HCT116 (cell line): ENCODE measurements at regions not wholly inside any gene's neighbourhood (a gene's known extent, or its start where the extent isn't known, plus 50 kb on each side); places are given as distances from the start of the nearest gene placed in this dataset.

ENCODE experiments used
- ELF1 ChIP-seq: IDR thresholded peaks from 2 replicates; pipeline ENCODE4 v1.6.1; 2012; ENCODE audit warnings: low read depth, borderline replicate concordance
- MAX ChIP-seq: IDR thresholded peaks from 2 replicates; pipeline ENCODE4 v1.6.1; 2012
- POLR2A ChIP-seq: IDR thresholded peaks from 2 replicates; pipeline ENCODE4 v1.7.0; 2011; ENCODE audit warnings: borderline replicate concordance; ENCODE audit not compliant: insufficient read depth, insufficient read length; ENCODE audit errors: extremely low read depth
- TCF7L2 ChIP-seq: IDR thresholded peaks from 2 replicates; pipeline ENCODE4 v1.7.0; 2011; ENCODE audit warnings: borderline replicate concordance, inconsistent platforms; ENCODE audit not compliant: insufficient read depth, insufficient read length; ENCODE audit errors: extremely low read depth
- TF ChIP-seq, protein P1 (sequence below), 3 experiments: fragments of 200-600 bp in 1 of 3; sonication (generic) in 1 of 3; IDR thresholded peaks in 2 of 3; conservative IDR thresholded peaks in 1 of 3; 2 replicates each; pipeline ENCODE4 v1.5.1; 2012 to 2017; ENCODE audit warnings: low read depth in 2 of 3, low read length in 2 of 3, antibody characterized with exemption in 1 of 3, borderline replicate concordance in 1 of 3, control low read depth in 1 of 3, mild to moderate bottlenecking in 1 of 3, mixed read lengths in 1 of 3, mixed run types in 1 of 3, moderate library complexity in 1 of 3; ENCODE audit not compliant: insufficient read depth in 1 of 3
- TF ChIP-seq, protein P2 (sequence below): IDR thresholded peaks from 2 replicates; pipeline ENCODE4 v1.6.1; 2012; ENCODE audit warnings: low read depth

GRCh38 chr3:73697020-73697419 is 72.3 kb upstream of the PDZRN3 start:
- TF ChIP-seq POLR2A (no peak), MAX (no peak), ELF1 (no peak), TCF7L2 (no peak)
- TF ChIP-seq, protein P1, sequence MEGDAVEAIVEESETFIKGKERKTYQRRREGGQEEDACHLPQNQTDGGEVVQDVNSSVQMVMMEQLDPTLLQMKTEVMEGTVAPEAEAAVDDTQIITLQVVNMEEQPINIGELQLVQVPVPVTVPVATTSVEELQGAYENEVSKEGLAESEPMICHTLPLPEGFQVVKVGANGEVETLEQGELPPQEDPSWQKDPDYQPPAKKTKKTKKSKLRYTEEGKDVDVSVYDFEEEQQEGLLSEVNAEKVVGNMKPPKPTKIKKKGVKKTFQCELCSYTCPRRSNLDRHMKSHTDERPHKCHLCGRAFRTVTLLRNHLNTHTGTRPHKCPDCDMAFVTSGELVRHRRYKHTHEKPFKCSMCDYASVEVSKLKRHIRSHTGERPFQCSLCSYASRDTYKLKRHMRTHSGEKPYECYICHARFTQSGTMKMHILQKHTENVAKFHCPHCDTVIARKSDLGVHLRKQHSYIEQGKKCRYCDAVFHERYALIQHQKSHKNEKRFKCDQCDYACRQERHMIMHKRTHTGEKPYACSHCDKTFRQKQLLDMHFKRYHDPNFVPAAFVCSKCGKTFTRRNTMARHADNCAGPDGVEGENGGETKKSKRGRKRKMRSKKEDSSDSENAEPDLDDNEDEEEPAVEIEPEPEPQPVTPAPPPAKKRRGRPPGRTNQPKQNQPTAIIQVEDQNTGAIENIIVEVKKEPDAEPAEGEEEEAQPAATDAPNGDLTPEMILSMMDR (IDR thresholded peaks at IDR 0.05 in 2 of 3, conservative IDR thresholded peaks at IDR 0.05 in 1 of 3; ENCODE audit: borderline replicate concordance in 1 of 3, insufficient read depth in 1 of 3, low read depth in 2 of 3, low read length in 2 of 3): no peak
- TF ChIP-seq, protein P2, sequence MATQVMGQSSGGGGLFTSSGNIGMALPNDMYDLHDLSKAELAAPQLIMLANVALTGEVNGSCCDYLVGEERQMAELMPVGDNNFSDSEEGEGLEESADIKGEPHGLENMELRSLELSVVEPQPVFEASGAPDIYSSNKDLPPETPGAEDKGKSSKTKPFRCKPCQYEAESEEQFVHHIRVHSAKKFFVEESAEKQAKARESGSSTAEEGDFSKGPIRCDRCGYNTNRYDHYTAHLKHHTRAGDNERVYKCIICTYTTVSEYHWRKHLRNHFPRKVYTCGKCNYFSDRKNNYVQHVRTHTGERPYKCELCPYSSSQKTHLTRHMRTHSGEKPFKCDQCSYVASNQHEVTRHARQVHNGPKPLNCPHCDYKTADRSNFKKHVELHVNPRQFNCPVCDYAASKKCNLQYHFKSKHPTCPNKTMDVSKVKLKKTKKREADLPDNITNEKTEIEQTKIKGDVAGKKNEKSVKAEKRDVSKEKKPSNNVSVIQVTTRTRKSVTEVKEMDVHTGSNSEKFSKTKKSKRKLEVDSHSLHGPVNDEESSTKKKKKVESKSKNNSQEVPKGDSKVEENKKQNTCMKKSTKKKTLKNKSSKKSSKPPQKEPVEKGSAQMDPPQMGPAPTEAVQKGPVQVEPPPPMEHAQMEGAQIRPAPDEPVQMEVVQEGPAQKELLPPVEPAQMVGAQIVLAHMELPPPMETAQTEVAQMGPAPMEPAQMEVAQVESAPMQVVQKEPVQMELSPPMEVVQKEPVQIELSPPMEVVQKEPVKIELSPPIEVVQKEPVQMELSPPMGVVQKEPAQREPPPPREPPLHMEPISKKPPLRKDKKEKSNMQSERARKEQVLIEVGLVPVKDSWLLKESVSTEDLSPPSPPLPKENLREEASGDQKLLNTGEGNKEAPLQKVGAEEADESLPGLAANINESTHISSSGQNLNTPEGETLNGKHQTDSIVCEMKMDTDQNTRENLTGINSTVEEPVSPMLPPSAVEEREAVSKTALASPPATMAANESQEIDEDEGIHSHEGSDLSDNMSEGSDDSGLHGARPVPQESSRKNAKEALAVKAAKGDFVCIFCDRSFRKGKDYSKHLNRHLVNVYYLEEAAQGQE: no peak
